ENCODE measurements at regions not wholly inside any gene's neighbourhood (a gene's known extent, or its start where the extent isn't known, plus 50 kb on each side); places are given as distances from the start of the nearest gene placed in this dataset.

DNA sequence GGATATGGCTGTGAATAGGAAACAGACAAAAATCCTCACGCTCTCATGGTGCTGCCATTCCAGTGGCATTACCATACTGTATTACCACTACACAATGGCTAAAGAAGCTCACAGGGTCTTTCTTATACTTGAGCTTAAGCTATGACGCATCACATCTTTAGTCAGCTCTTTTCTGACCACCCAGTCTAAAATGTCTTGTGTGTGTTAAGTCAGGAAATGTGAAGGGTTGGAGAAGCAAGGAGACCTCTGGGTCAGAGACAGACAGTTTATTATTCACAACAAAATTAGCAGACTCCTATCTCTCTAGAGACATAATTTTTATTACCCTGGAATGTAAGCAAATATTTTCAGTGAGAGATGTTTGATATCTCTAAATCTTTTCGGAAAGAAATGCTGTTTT lies 1583.2 kb upstream of the WWC1 start:
- H2BK12ac ChIP-seq (ENCODE audit: low read length), result peak overlapping the region; percentile 71
- no peaks in the 10 kb centered on the region for H3K79me2 ChIP-seq (ENCODE audit: control insufficient read depth, insufficient read depth, low read length, poor library complexity)
- H2AFZ ChIP-seq (ENCODE audit: insufficient read depth, low read length, poor library complexity), result no peak overlapping the region
- no peak overlapping the region for H3K14ac ChIP-seq (ENCODE audit: low read length)
- H3K9me3 ChIP-seq (ENCODE audit: insufficient read depth, low read depth, low read length), result no peaks in the 10 kb centered on the region
- no CpG with 5 or more reads among the region's 3 CpGs for WGBS (ENCODE audit: extremely low coverage, insufficient coverage, insufficient read length)
- H3K4ac ChIP-seq (ENCODE audit: low read depth, low read length), result no peak overlapping the region
- H3K27ac ChIP-seq (ENCODE audit: low read depth, low read length), result no peak overlapping the region
- no peak overlapping the region for H4K91ac ChIP-seq (ENCODE audit: low read depth, low read length)
- H3K4me2 ChIP-seq (ENCODE audit: low read length), result no peak overlapping the region
- no peak overlapping the region for H2BK120ac ChIP-seq (ENCODE audit: insufficient read depth, low read length, poor library complexity)
- peak overlapping the region; percentile 54 for H4K8ac ChIP-seq (ENCODE audit: low read depth, low read length)
- peaks cover 8% of the 10 kb centered on the region for H3K79me1 ChIP-seq (ENCODE audit: low read length)
- H3K18ac ChIP-seq (ENCODE audit: low read length), result no peak overlapping the region
- no peak overlapping the region for H2BK5ac ChIP-seq (ENCODE audit: low read depth, low read length, poor library complexity)
- no peak overlapping the region for H3K23ac ChIP-seq (ENCODE audit: low read length)
- H3K27me3 ChIP-seq (ENCODE audit: insufficient read depth, low read length), result no peaks in the 10 kb centered on the region
- no peak for DNase-seq
- H3K4me3 ChIP-seq (ENCODE audit: low read depth, low read length), result no peak overlapping the region
- H3K36me3 ChIP-seq (ENCODE audit: control insufficient read depth in 1 of 2, insufficient read depth in 2 of 2, low read length in 2 of 2), result no peaks in the 10 kb centered on the region
- no peak overlapping the region for H2AK5ac ChIP-seq (ENCODE audit: low read length)
- H3K9ac ChIP-seq (ENCODE audit: low read length), result no peak overlapping the region
- no peak overlapping the region for H4K12ac ChIP-seq (ENCODE audit: low read depth, low read length)
- peaks cover 3% of the 10 kb centered on the region in 2 experiments for H3K4me1 ChIP-seq (ENCODE audit: control insufficient read depth in 1 of 2, insufficient read depth in 2 of 2, low read length in 2 of 2)

DNA sequence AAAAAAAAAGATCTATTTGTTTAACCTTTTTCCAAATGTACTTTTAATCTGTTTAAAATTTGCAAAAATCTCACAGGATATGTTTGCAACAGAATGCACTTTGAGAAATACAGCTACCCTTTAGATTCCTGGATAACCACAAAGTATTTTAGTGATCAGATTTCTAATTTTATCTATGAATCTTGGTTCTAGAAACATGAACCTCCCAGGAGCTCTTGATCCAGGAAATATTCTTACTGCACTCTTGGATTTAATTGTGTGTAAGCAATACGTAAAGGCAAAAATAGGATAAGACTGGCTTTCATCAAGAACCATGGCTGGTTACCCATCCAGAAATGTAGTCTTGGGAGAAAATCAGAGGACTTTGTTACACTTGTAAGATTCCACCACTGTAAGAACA lies 1581.8 kb upstream of the WWC1 start:
- no peak overlapping the region for H4K12ac ChIP-seq (ENCODE audit: low read depth, low read length)
- no peak overlapping the region for H2BK12ac ChIP-seq (ENCODE audit: low read length)
- no peak overlapping the region for H2BK5ac ChIP-seq (ENCODE audit: low read depth, low read length, poor library complexity)
- H3K4me3 ChIP-seq (ENCODE audit: low read depth, low read length), result no peak overlapping the region
- H2AFZ ChIP-seq (ENCODE audit: insufficient read depth, low read length, poor library complexity), result no peak overlapping the region
- no peaks in the 10 kb centered on the region for H3K27me3 ChIP-seq (ENCODE audit: insufficient read depth, low read length)
- peak overlapping the region; percentile 96 for H3K27ac ChIP-seq (ENCODE audit: low read depth, low read length)
- no peaks in the 10 kb centered on the region for H3K36me3 ChIP-seq (ENCODE audit: control insufficient read depth in 1 of 2, insufficient read depth in 2 of 2, low read length in 2 of 2)
- no peak overlapping the region for H3K4ac ChIP-seq (ENCODE audit: low read depth, low read length)
- H2AK5ac ChIP-seq (ENCODE audit: low read length), result no peak overlapping the region
- H3K4me1 ChIP-seq (ENCODE audit: control insufficient read depth in 1 of 2, insufficient read depth in 2 of 2, low read length in 2 of 2), result peaks cover 3 to 4% of the 10 kb centered on the region in 2 experiments
- H3K23ac ChIP-seq (ENCODE audit: low read length), result no peak overlapping the region
- no peaks in the 10 kb centered on the region for H3K9me3 ChIP-seq (ENCODE audit: insufficient read depth, low read depth, low read length)
- no peak overlapping the region for H2BK120ac ChIP-seq (ENCODE audit: insufficient read depth, low read length, poor library complexity)
- no peak overlapping the region for H3K9ac ChIP-seq (ENCODE audit: low read length)
- H4K8ac ChIP-seq (ENCODE audit: low read depth, low read length), result no peak overlapping the region
- DNase-seq, result no peak
- peak overlapping the region; percentile 2 for H3K4me2 ChIP-seq (ENCODE audit: low read length)
- no peak overlapping the region for H3K18ac ChIP-seq (ENCODE audit: low read length)
- no peak overlapping the region for H3K14ac ChIP-seq (ENCODE audit: low read length)
- no peak overlapping the region for H4K91ac ChIP-seq (ENCODE audit: low read depth, low read length)
- peaks cover 8% of the 10 kb centered on the region for H3K79me1 ChIP-seq (ENCODE audit: low read length)
- no CpG with 5 or more reads among the region's 1 CpG for WGBS (ENCODE audit: extremely low coverage, insufficient coverage, insufficient read length)
- no peaks in the 10 kb centered on the region for H3K79me2 ChIP-seq (ENCODE audit: control insufficient read depth, insufficient read depth, low read length, poor library complexity)

DNA sequence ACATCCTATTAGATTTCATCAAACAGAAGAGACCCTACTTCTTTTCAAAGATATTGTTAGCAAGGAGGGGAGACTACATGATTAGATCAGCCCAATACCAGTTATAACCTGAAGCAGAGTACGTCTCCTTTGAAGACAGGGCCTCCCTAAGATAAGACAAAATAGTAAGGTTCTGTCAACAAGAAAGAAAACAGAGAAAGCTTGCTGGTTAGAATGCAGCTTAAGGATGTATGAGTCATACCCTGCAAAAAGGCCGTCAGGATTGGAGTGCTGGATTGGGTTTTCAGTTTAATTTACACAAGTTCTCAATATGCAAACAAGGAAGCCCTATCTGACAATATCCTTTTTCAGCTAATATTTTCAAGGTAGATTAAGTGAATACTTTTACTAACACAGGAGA lies 1581.2 kb upstream of the WWC1 start:
- Histone ChIP-seq H3K27me3 (ENCODE audit: insufficient read depth, low read length) (no peaks in the 10 kb centered on the region), H3K23ac (ENCODE audit: low read length) (no peak overlapping the region), H2BK12ac (ENCODE audit: low read length) (no peak overlapping the region), H3K36me3 (ENCODE audit: control insufficient read depth in 1 of 2, insufficient read depth in 2 of 2, low read length in 2 of 2) (no peaks in the 10 kb centered on the region), H3K18ac (ENCODE audit: low read length) (no peak overlapping the region), H3K79me2 (ENCODE audit: control insufficient read depth, insufficient read depth, low read length, poor library complexity) (no peaks in the 10 kb centered on the region), H3K4ac (ENCODE audit: low read depth, low read length) (no peak overlapping the region), H2BK5ac (ENCODE audit: low read depth, low read length, poor library complexity) (no peak overlapping the region), H3K79me1 (ENCODE audit: low read length) (peaks cover 8% of the 10 kb centered on the region), H3K4me1 (ENCODE audit: control insufficient read depth in 1 of 2, insufficient read depth in 2 of 2, low read length in 2 of 2) (peaks cover 3 to 4% of the 10 kb centered on the region in 2 experiments), H4K91ac (ENCODE audit: low read depth, low read length) (no peak overlapping the region), H3K14ac (ENCODE audit: low read length) (no peak overlapping the region), H2AK5ac (ENCODE audit: low read length) (no peak overlapping the region), H2BK120ac (ENCODE audit: insufficient read depth, low read length, poor library complexity) (no peak overlapping the region), H4K12ac (ENCODE audit: low read depth, low read length) (no peak overlapping the region), H3K4me3 (ENCODE audit: low read depth, low read length) (no peak overlapping the region), H4K8ac (ENCODE audit: low read depth, low read length) (no peak overlapping the region), H3K27ac (ENCODE audit: low read depth, low read length) (peak overlapping the region; percentile 96), H3K9me3 (ENCODE audit: insufficient read depth, low read depth, low read length) (no peaks in the 10 kb centered on the region), H3K4me2 (ENCODE audit: low read length) (no peak overlapping the region), H3K9ac (ENCODE audit: low read length) (no peak overlapping the region), H2AFZ (ENCODE audit: insufficient read depth, low read length, poor library complexity) (no peak overlapping the region)
- no CpG with 5 or more reads among the region's 2 CpGs for WGBS (ENCODE audit: extremely low coverage, insufficient coverage, insufficient read length)
- no peak for DNase-seq

DNA sequence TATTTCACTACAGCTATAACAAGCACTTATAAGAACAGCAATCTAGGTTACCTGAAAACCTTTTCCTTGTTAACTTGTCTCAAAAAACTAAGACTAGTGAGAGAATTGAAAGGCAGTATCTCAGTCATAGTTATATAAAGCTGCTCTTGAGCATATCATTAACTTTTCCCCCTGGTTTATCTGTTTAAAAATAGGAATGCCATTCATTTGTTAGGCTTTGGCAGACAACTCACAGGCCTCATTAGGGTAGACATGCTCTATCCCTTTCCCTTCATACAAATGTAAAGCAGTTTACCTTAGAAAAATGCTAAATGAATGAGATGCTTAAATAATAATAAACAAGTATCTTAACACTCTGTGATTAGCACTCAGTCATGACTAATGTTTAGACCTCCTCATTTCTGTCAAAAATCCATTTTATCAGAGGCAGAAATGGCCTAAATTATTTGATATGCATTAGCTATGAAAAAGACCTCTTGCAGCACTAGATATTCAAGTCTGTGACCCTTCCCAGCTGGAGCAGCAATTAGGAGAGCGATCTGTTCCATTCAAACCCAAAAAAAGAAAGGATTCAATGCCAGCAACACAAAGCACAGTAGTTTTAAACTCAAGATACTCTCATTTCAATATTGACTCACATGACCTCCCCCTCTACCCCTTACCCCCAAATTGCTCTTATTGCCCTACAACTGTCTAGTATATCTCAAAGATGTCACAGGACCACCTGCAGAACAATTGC lies 1578.8 kb upstream of the WWC1 start:
- H3K4me1 ChIP-seq (ENCODE audit: control insufficient read depth in 1 of 2, insufficient read depth in 2 of 2, low read length in 2 of 2), result peaks cover 3 to 6% of the 10 kb centered on the region in 2 experiments
- no peaks in the 10 kb centered on the region for H3K9me3 ChIP-seq (ENCODE audit: insufficient read depth, low read depth, low read length)
- H3K36me3 ChIP-seq (ENCODE audit: control insufficient read depth in 1 of 2, insufficient read depth in 2 of 2, low read length in 2 of 2), result no peaks in the 10 kb centered on the region
- no peak overlapping the region for H3K14ac ChIP-seq (ENCODE audit: low read length)
- no peak overlapping the region for H4K91ac ChIP-seq (ENCODE audit: low read depth, low read length)
- no peak overlapping the region for H3K4me2 ChIP-seq (ENCODE audit: low read length)
- H3K18ac ChIP-seq (ENCODE audit: low read length), result no peak overlapping the region
- H2BK5ac ChIP-seq (ENCODE audit: low read depth, low read length, poor library complexity), result no peak overlapping the region
- no peak overlapping the region for H3K27ac ChIP-seq (ENCODE audit: low read depth, low read length)
- no peak overlapping the region for H4K8ac ChIP-seq (ENCODE audit: low read depth, low read length)
- no peaks in the 10 kb centered on the region for H3K27me3 ChIP-seq (ENCODE audit: insufficient read depth, low read length)
- H3K79me2 ChIP-seq (ENCODE audit: control insufficient read depth, insufficient read depth, low read length, poor library complexity), result no peaks in the 10 kb centered on the region
- H3K23ac ChIP-seq (ENCODE audit: low read length), result no peak overlapping the region
- H4K12ac ChIP-seq (ENCODE audit: low read depth, low read length), result no peak overlapping the region
- no peak overlapping the region for H2BK12ac ChIP-seq (ENCODE audit: low read length)
- no peak overlapping the region for H2AFZ ChIP-seq (ENCODE audit: insufficient read depth, low read length, poor library complexity)
- no peak overlapping the region for H3K9ac ChIP-seq (ENCODE audit: low read length)
- no peak overlapping the region for H3K4ac ChIP-seq (ENCODE audit: low read depth, low read length)
- no peak overlapping the region for H2BK120ac ChIP-seq (ENCODE audit: insufficient read depth, low read length, poor library complexity)
- H2AK5ac ChIP-seq (ENCODE audit: low read length), result no peak overlapping the region
- peaks cover 8% of the 10 kb centered on the region for H3K79me1 ChIP-seq (ENCODE audit: low read length)
- no peak overlapping the region for H3K4me3 ChIP-seq (ENCODE audit: low read depth, low read length)
- DNase-seq, result no peak
- no CpG with 5 or more reads among the region's 1 CpG for WGBS (ENCODE audit: extremely low coverage, insufficient coverage, insufficient read length)

All from trophoblast cell (in vitro differentiated cells and primary cell).